ENCODE measurements at regions not wholly inside any gene's neighbourhood (a gene's known extent, or its start where the extent isn't known, plus 50 kb on each side); places are given as distances from the start of the nearest gene placed in this dataset.

- in situ Hi-C loops (cut with MboI; ENCODE audit: low sequenced_read_pairs) (no loop called here), dilution Hi-C loops (cut with HindIII; ENCODE audit: low sequenced_read_pairs, unreplicated experiment) (no loop called here)
These were observed 553.2 kb downstream of the RFC3 start for GRCh38 chr13:34371108-34371507.

More at GRCh38 chr13:34371108-34371507, 553.2 kb downstream of the RFC3 start:
- H3K4me1 ChIP-seq (ENCODE audit: control insufficient read depth, insufficient read depth, low read length) = no peaks in the 10 kb centered on the region; the same call in 1 of the 2 replicates
- H2BK20ac ChIP-seq (ENCODE audit: low read depth, low read length) = no peak overlapping the region
- H2BK120ac ChIP-seq (ENCODE audit: low read depth, low read length) = no peak overlapping the region
- no peak overlapping the region for H3K18ac ChIP-seq (ENCODE audit: low read depth, low read length)
- H3K36me3 ChIP-seq (ENCODE audit: control insufficient read depth, insufficient read depth, low read length) = no peaks in the 10 kb centered on the region
- H3K23ac ChIP-seq (ENCODE audit: low read depth, low read length) = no peak overlapping the region
- no peaks in the 10 kb centered on the region for H3K79me1 ChIP-seq (ENCODE audit: low read depth in 1 of 2, low read length in 2 of 2)
- no peak for TF ChIP-seq CTCF (conservative IDR thresholded peaks at IDR 0.05; ENCODE audit: low read depth, low read length)
- TF ChIP-seq RAD21 (IDR thresholded peaks at IDR 0.05; ENCODE audit: low read length) = no peak
- no peak for TF ChIP-seq CHD1 (IDR thresholded peaks at IDR 0.05; ENCODE audit: low read depth, low read length)
- TF ChIP-seq, protein P1, sequence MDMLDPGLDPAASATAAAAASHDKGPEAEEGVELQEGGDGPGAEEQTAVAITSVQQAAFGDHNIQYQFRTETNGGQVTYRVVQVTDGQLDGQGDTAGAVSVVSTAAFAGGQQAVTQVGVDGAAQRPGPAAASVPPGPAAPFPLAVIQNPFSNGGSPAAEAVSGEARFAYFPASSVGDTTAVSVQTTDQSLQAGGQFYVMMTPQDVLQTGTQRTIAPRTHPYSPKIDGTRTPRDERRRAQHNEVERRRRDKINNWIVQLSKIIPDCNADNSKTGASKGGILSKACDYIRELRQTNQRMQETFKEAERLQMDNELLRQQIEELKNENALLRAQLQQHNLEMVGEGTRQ (IDR thresholded peaks at IDR 0.05; ENCODE audit: low read depth, low read length) = no peak
- TF ChIP-seq MAFK (IDR thresholded peaks at IDR 0.05; ENCODE audit: low read depth, low read length) = no peak
- no peak for TF ChIP-seq MAZ (IDR thresholded peaks at IDR 0.05; ENCODE audit: borderline replicate concordance, low read depth, low read length)
- no peak for TF ChIP-seq ELK1 (IDR thresholded peaks at IDR 0.05; ENCODE audit: borderline replicate concordance, low read depth, low read length)
- no peak for TF ChIP-seq MXI1 (IDR thresholded peaks at IDR 0.05; ENCODE audit: borderline replicate concordance, low read depth, low read length)
- no peak for TF ChIP-seq POLR2A (IDR thresholded peaks at IDR 0.05; ENCODE audit: low read depth, low read length)
- TF ChIP-seq RFX5 (IDR thresholded peaks at IDR 0.05; ENCODE audit: low read depth, low read length) = no peak
- no peak for TF ChIP-seq NFE2L2 (IDR thresholded peaks at IDR 0.05; ENCODE audit: low read depth, low read length)
- TF ChIP-seq SMC3 (IDR thresholded peaks at IDR 0.05; ENCODE audit: low read depth, low read length) = no peak
- TF ChIP-seq RCOR1 (IDR thresholded peaks at IDR 0.05; ENCODE audit: insufficient replicate concordance, low read length) = no peak
- no peak for TF ChIP-seq CEBPB (IDR thresholded peaks at IDR 0.05; ENCODE audit: low read depth, low read length)
- no peak for TF ChIP-seq FOS (IDR thresholded peaks at IDR 0.05; ENCODE audit: low read depth, low read length)
- TF ChIP-seq BHLHE40 (IDR thresholded peaks at IDR 0.05; ENCODE audit: low read depth, low read length) = no peak
- POLR2A ChIA-PET (ENCODE audit: unreplicated experiment) = no interaction called here
- no CpG with 5 or more reads among the region's 2 CpGs for WGBS, 2 experiments (ENCODE audit: extremely low coverage in 2 of 2, insufficient read length in 1 of 2)
- no peak overlapping the region for H2AK5ac ChIP-seq (ENCODE audit: low read depth, low read length)
- intact Hi-C loops (cut with micrococcal nuclease) = no loop called here
- H2BK5ac ChIP-seq (ENCODE audit: low read depth, low read length, poor library complexity, severe bottlenecking) = no peak overlapping the region
- H3K4me3 ChIP-seq (ENCODE audit: insufficient read depth, low read depth, low read length) = no peak overlapping the region
- no peak overlapping the region for H2AK9ac ChIP-seq (replicated peaks; ENCODE audit: low read depth, low read length, poor library complexity)
- no peak overlapping the region for H3K4me2 ChIP-seq (ENCODE audit: low read depth, low read length)
- no TSS peak for BruUV-seq (replicated peaks)
- H4K8ac ChIP-seq (ENCODE audit: low read depth in 2 of 2, low read length in 2 of 2) = no peak overlapping the region
- H4K91ac ChIP-seq (ENCODE audit: insufficient read depth, low read depth, low read length) = no peak overlapping the region
- DNase-seq (no peak), ATAC-seq (ENCODE audit: low read depth) (no peak)
- H4K20me1 ChIP-seq (ENCODE audit: insufficient read depth, low read length) = no peaks in the 10 kb centered on the region
- no peak overlapping the region for H4K5ac ChIP-seq (ENCODE audit: low read depth, low read length)
- H2AFZ ChIP-seq (replicated peaks; ENCODE audit: low read length, poor library complexity) = no peak overlapping the region
- H3K9me1 ChIP-seq (ENCODE audit: insufficient read depth, low read length) = no peaks in the 10 kb centered on the region
- H3K9ac ChIP-seq (ENCODE audit: low read depth, low read length) = no peak overlapping the region
- H3K14ac ChIP-seq (replicated peaks; ENCODE audit: low read depth, low read length) = no peak overlapping the region
- H3K56ac ChIP-seq (ENCODE audit: extremely low read depth, insufficient read depth, low read length) = no peak overlapping the region
- H3K9me3 ChIP-seq (ENCODE audit: control insufficient read depth, insufficient read depth, low read length) = no peaks in the 10 kb centered on the region
- no peak overlapping the region for H3K4ac ChIP-seq (ENCODE audit: low read depth, low read length)
- H3K27me3 ChIP-seq (ENCODE audit: control insufficient read depth, insufficient read depth, low read length) = no peaks in the 10 kb centered on the region
- CTCF ChIA-PET = no interaction called here
- no peak overlapping the region for H3K27ac ChIP-seq (ENCODE audit: insufficient read depth, low read length)
- no peak overlapping the region for H2BK15ac ChIP-seq (ENCODE audit: low read depth, low read length)

All from IMR-90 (cell line).